ENCODE measurements at regions not wholly inside any gene's neighbourhood (a gene's known extent, or its start where the extent isn't known, plus 50 kb on each side); places are given as distances from the start of the nearest gene placed in this dataset.
"Not testable (repeated sequence)": the region's sequence is repeated elsewhere in the genome, so short reads cannot be mapped to it uniquely, and the experiment has no call there.

GRCh38 chr5:42090162-42090561 lies 165.1 kb downstream of the FBXO4 start:
- Histone ChIP-seq H3K36me3 (ENCODE audit: insufficient read depth, low read length) (no peaks in the 10 kb centered on the region), H3K27ac (ENCODE audit: low read length) (no peak overlapping the region), H3K9ac (ENCODE audit: low read depth, low read length) (no peak overlapping the region), H3K27me3 (ENCODE audit: insufficient read depth, low read length, poor library complexity) (no peaks in the 10 kb centered on the region), H2AFZ (ENCODE audit: low read depth, low read length) (no peak overlapping the region), H3K9me3 (ENCODE audit: insufficient read depth, low read length, severe bottlenecking) (no peaks in the 10 kb centered on the region), H3K4me3 (ENCODE audit: low read depth in 1 of 2, low read length in 2 of 2) (no peak overlapping the region), H3K4me2 (ENCODE audit: insufficient read depth, low read length) (no peak overlapping the region), H4K20me1 (ENCODE audit: insufficient read depth, low read length) (no peaks in the 10 kb centered on the region), H3K4me1 (ENCODE audit: insufficient read depth, low read length) (no peaks in the 10 kb centered on the region), H3K79me2 (ENCODE audit: insufficient read depth, low read length) (no peaks in the 10 kb centered on the region)
- ATAC-seq (ENCODE audit: insufficient read depth, low read depth) (no peak), DNase-seq (no peak)
- TF ChIP-seq, protein P1, sequence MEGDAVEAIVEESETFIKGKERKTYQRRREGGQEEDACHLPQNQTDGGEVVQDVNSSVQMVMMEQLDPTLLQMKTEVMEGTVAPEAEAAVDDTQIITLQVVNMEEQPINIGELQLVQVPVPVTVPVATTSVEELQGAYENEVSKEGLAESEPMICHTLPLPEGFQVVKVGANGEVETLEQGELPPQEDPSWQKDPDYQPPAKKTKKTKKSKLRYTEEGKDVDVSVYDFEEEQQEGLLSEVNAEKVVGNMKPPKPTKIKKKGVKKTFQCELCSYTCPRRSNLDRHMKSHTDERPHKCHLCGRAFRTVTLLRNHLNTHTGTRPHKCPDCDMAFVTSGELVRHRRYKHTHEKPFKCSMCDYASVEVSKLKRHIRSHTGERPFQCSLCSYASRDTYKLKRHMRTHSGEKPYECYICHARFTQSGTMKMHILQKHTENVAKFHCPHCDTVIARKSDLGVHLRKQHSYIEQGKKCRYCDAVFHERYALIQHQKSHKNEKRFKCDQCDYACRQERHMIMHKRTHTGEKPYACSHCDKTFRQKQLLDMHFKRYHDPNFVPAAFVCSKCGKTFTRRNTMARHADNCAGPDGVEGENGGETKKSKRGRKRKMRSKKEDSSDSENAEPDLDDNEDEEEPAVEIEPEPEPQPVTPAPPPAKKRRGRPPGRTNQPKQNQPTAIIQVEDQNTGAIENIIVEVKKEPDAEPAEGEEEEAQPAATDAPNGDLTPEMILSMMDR (IDR thresholded peaks at IDR 0.05; ENCODE audit: borderline replicate concordance, extremely low read depth, low read length, poor library complexity, severe bottlenecking): no peak
- no peak for TF ChIP-seq EZH2 (IDR thresholded peaks at IDR 0.05; ENCODE audit: borderline replicate concordance, low read depth, low read length, severe bottlenecking)

DNA sequence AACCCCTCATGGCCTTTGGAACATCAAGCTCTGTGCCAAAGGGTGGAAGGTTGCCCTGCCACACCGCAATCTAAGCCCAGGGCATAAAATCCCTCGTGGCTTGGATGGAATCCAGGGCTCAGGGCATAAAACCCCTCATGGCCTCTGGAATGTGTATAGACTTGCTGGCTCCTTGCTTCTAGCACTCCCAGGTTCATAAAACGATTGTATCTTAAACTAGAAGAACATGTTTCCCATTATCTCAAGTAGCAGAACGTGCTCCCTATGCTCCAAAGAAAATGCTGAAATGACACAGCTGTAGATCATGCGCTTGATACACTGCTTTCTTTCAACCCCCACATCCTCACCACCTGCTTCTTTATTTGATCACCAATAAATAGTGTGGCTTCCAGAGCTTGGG lies 174.8 kb downstream of the FBXO4 start:
- H3K9me3 ChIP-seq (ENCODE audit: insufficient read depth, low read length, severe bottlenecking); H3K27me3 ChIP-seq (ENCODE audit: insufficient read depth, low read length, poor library complexity); ATAC-seq (ENCODE audit: insufficient read depth, low read depth); DNase-seq; H3K4me3 ChIP-seq (ENCODE audit: low read depth in 1 of 2, low read length in 2 of 2); H4K20me1 ChIP-seq (ENCODE audit: insufficient read depth, low read length); H2AFZ ChIP-seq (ENCODE audit: low read depth, low read length); H3K36me3 ChIP-seq (ENCODE audit: insufficient read depth, low read length); H3K9ac ChIP-seq (ENCODE audit: low read depth, low read length); H3K4me1 ChIP-seq (ENCODE audit: insufficient read depth, low read length); H3K27ac ChIP-seq (ENCODE audit: low read length); H3K79me2 ChIP-seq (ENCODE audit: insufficient read depth, low read length); H3K4me2 ChIP-seq (ENCODE audit: insufficient read depth, low read length): not testable (repeated sequence)

GRCh38 chr5:42108468-42108867 lies 183.4 kb downstream of the FBXO4 start:
- Histone ChIP-seq H3K79me2 (ENCODE audit: insufficient read depth, low read length) (no peaks in the 10 kb centered on the region), H4K20me1 (ENCODE audit: insufficient read depth, low read length) (no peaks in the 10 kb centered on the region), H2AFZ (ENCODE audit: low read depth, low read length) (no peak overlapping the region), H3K9me3 (ENCODE audit: insufficient read depth, low read length, severe bottlenecking) (peaks cover 4% of the 10 kb centered on the region), H3K4me3 (ENCODE audit: low read depth in 1 of 2, low read length in 2 of 2) (no peak overlapping the region), H3K27ac (ENCODE audit: low read length) (no peak overlapping the region), H3K36me3 (ENCODE audit: insufficient read depth, low read length) (no peaks in the 10 kb centered on the region), H3K27me3 (ENCODE audit: insufficient read depth, low read length, poor library complexity) (no peaks in the 10 kb centered on the region), H3K9ac (ENCODE audit: low read depth, low read length) (no peak overlapping the region), H3K4me2 (ENCODE audit: insufficient read depth, low read length) (no peak overlapping the region), H3K4me1 (ENCODE audit: insufficient read depth, low read length) (no peaks in the 10 kb centered on the region)
- TF ChIP-seq, protein P1 (IDR thresholded peaks at IDR 0.05; ENCODE audit: borderline replicate concordance, extremely low read depth, low read length, poor library complexity, severe bottlenecking): no peak
- no peak for TF ChIP-seq EZH2 (IDR thresholded peaks at IDR 0.05; ENCODE audit: borderline replicate concordance, low read depth, low read length, severe bottlenecking)
- ATAC-seq (ENCODE audit: insufficient read depth, low read depth): no peak
- no peak for DNase-seq

DNA sequence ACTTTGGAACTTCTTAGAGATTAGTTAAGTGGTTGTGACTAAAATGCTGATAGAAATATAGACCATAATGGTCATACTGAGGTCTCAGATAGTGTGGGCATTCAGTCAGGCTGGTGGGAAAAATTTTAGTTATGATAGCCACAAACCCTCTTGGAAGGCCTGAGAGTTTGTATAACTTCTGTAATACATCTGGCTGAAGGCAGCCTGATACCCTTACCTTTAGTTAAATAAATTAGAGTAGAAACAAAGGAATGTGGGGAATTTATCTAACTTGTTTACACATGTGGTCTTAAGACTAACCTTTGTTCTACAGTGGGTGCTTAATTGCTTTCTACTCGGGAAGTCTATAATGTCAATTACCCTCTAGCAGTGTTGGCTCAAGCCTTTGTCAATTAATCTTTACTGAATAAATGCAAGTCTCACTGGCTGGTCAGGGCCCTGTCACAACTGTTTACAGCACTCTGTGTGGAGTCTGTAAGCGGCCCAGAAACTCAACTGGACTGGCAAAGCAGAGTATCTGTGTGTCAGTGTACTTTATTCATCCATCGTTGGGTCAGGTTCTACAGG lies 184.0 kb downstream of the FBXO4 start:
- Histone ChIP-seq H4K20me1 (ENCODE audit: insufficient read depth, low read length) (no peaks in the 10 kb centered on the region), H3K9ac (ENCODE audit: low read depth, low read length) (no peak overlapping the region), H3K4me1 (ENCODE audit: insufficient read depth, low read length) (no peaks in the 10 kb centered on the region), H3K4me3 (ENCODE audit: low read depth in 1 of 2, low read length in 2 of 2) (no peak overlapping the region), H3K27ac (ENCODE audit: low read length) (no peak overlapping the region), H3K79me2 (ENCODE audit: insufficient read depth, low read length) (no peaks in the 10 kb centered on the region), H3K27me3 (ENCODE audit: insufficient read depth, low read length, poor library complexity) (no peaks in the 10 kb centered on the region), H3K4me2 (ENCODE audit: insufficient read depth, low read length) (no peak overlapping the region), H2AFZ (ENCODE audit: low read depth, low read length) (no peak overlapping the region), H3K9me3 (ENCODE audit: insufficient read depth, low read length, severe bottlenecking) (peaks cover 4% of the 10 kb centered on the region), H3K36me3 (ENCODE audit: insufficient read depth, low read length) (no peaks in the 10 kb centered on the region)
- no peak for TF ChIP-seq EZH2 (IDR thresholded peaks at IDR 0.05; ENCODE audit: borderline replicate concordance, low read depth, low read length, severe bottlenecking)
- TF ChIP-seq, protein P1 (IDR thresholded peaks at IDR 0.05; ENCODE audit: borderline replicate concordance, extremely low read depth, low read length, poor library complexity, severe bottlenecking): no peak
- ATAC-seq (ENCODE audit: insufficient read depth, low read depth) (no peak), DNase-seq (no peak)

- not testable (repeated sequence) for H3K79me2 ChIP-seq (ENCODE audit: insufficient read depth, low read length); H3K27ac ChIP-seq (ENCODE audit: low read length); H3K4me3 ChIP-seq (ENCODE audit: low read depth in 1 of 2, low read length in 2 of 2); H3K27me3 ChIP-seq (ENCODE audit: insufficient read depth, low read length, poor library complexity); H2AFZ ChIP-seq (ENCODE audit: low read depth, low read length); H3K4me2 ChIP-seq (ENCODE audit: insufficient read depth, low read length); H3K36me3 ChIP-seq (ENCODE audit: insufficient read depth, low read length); H3K9ac ChIP-seq (ENCODE audit: low read depth, low read length); ATAC-seq (ENCODE audit: insufficient read depth, low read depth); DNase-seq; H3K4me1 ChIP-seq (ENCODE audit: insufficient read depth, low read length); H4K20me1 ChIP-seq (ENCODE audit: insufficient read depth, low read length); H3K9me3 ChIP-seq (ENCODE audit: insufficient read depth, low read length, severe bottlenecking)
Measured at GRCh38 chr5:42115721-42116120, 190.6 kb downstream of the FBXO4 start.
